Right ventricle myocardium inferior (tissue), 1 donor: ENCODE measurements at regions not wholly inside any gene's neighbourhood (a gene's known extent, or its start where the extent isn't known, plus 50 kb on each side); places are given as distances from the start of the nearest gene placed in this dataset.

ENCODE experiments used
- ATAC-seq: fragments of 200-7000 bp; cut with Tn5 transposase; one replicate; pipeline ENCODE4 v1.9.1; 2020; ENCODE audit warnings: mild to moderate bottlenecking, moderate library complexity
- DNase-seq: peaks from one replicate; pipeline ENCODE4 v3.0.0; 2021; ENCODE audit errors: missing footprints
- intact Hi-C: fragments of 100-400 bp; cut with DNase I; formaldehyde crosslinking; loops from one replicate; pipeline ENCODE4 v1.11.0; 2022
- donor health status: DM: no; HTN: yes; CAD: no; lungs with severe emphysema.

DNA sequence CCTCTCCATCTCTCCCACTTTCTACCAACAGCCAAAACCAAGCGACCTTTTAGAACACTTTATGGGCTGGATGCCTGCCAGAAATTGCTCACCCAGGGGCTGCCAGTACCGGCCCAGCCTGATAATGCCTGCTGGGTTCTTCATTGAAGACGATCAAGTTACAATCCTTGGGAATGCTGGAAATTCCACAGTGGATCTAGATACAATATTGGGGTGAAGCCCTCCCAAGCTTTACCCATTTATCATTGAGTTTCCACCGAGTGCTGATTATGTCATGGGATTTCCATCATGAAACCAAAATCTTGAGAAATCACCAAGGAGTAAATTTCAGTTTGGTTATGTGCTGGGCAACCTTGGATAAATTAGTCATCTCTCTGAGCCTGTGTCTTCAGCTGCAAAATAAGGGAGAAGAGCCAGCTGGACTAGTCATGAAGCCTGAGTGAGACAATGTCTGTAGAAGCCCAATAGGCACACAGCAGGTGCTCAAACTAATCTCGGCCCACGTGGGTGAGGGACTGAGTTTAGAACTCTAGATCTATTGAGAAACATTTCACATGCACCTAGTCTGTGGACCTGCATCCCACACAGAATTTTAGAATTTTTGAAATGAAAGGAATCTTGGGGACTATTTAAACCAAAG, 75.5 kb upstream of the CLMN start:
- DNase-seq (no peak), ATAC-seq (no peak)
- intact Hi-C loops, result no loop called here

GRCh38 chr14:95394297-95395097, 74.8 kb upstream of the CLMN start:
- no peak for ATAC-seq
- DNase-seq, result no peak
- intact Hi-C loops, result no loop called here

DNA sequence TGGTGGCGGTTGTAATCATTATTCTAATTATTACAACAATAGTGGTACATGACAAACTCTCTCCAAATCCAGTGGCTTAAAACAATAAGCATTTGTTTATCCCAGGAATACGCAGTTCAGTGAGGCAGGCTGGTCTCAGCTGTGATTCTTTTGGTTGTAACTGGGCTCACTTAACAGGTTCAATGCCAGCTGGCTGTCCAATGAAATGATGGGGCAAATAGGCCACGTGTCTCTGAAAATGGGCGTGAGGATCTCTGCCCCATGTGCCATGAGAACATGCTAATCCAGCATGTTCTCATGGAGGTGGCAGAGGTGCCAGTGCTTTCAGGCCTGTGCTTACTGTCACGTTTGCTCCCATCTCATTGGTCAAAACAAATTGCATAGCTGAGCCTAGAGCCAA, 73.1 kb upstream of the CLMN start:
- ATAC-seq, result no peak
- intact Hi-C loops, result no loop called here
- no peak for DNase-seq

- intact Hi-C loops, result no loop called here
- ATAC-seq (no peak), DNase-seq (no peak)
These were observed 71.6 kb upstream of the CLMN start for GRCh38 chr14:95391331-95391730.

DNA sequence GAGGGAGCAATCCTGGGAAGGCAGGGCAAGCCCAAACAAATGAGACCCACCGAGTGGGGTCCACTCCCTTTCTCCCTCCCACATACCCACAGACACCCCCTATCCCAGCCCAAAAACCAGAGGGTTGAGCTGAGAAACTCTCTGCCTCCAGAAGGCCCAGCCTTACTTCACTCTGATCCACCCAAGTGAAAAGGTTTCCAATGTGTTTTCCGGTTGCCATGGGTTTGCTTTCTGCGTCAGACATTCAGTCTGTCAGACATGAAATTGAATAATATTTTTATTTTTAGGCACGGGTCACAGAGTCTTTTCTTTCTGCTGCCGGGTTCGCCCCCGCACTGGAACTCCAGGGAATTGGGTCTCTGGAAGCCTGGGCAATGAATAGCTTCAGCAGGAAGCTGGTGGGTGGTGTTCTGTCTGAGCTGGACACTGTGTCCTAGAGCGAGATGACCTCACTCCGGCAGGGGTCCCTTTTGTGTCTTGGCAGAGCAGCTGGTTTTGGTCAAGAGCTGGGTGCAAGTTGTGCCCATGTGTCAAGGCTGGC, 69.8 kb upstream of the CLMN start:
- intact Hi-C loops, result no loop called here
- peak; percentile 83 for DNase-seq
- peak; percentile 94 for ATAC-seq

- no peak for ATAC-seq
- intact Hi-C loops, result no loop called here
- no peak for DNase-seq
These were observed 69.0 kb upstream of the CLMN start for GRCh38 chr14:95388699-95389098.

- intact Hi-C loops, result no loop called here
- no peak for ATAC-seq
These were observed 68.2 kb upstream of the CLMN start for GRCh38 chr14:95387826-95388445.

DNA sequence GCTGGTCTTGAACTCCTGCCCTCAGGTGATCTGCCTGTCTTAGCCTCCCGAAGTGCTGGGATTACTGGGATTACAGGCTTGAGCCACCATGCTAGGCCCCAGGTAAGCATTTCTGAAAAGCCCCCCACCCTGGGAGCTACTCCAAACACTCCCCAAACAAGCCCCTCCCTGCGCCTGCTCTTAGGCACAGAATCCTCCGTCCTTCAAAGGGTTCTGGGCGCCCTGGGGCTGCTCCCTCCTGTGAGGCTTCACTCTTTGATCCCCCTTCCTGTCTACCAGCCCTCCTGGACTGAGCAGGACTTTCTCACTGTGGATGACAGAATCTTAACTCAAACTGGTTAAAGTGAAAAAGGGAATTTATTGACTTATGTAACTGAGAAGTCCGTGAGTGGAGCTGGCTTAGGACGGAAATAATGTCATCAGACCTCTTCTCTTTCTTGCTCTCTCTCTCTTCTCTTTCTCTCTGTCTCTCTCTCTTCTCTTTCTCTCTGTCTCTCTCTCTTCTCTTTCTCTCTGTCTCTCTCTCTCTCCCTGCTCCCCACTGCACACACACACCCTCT, 66.9 kb upstream of the CLMN start:
- ATAC-seq, result no peak
- intact Hi-C loops, result no loop called here
- no peak for DNase-seq

More at GRCh38 chr14:95387826-95388445, 68.2 kb upstream of the CLMN start:
- no peak for DNase-seq

DNA sequence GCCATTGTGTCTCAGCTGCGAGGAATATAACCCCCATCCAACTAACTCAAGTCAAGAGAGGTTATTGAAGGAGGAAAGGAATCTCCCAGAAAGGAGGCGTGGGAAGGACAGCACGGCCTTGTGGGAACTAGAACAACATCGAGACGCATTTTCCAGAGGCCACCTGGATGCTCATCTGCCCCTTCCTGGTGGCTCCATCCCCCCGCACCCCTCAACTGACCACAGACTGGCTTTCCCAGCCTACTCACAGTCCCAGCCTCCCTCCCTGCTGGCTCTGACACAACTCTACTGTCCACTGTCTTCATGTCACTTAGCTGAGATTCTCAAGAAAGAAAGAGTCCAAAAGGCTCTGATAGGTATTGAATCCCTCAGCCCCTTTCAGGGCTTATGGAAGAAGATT, 66.0 kb upstream of the CLMN start:
- DNase-seq, result no peak
- intact Hi-C loops, result no loop called here
- no peak for ATAC-seq

DNA sequence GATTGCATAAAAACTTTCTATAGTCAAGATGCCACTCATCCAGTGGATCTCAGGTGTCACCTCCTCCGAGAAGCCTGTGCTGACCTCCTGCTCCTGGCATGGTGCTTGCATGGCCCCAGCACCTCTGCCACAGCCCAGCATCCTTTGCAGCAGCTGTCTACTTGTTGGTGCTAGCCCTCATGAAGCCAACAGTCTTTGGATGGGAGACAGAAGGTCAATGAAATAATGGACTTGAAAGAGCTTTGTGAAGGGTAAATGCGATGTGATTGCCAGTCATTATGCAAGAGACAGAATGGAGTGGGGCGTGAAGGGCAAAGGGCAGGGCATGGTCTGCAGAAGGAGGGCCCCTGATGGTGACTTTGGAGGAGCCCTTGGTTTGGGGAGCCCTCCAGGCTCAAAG, 63.0 kb upstream of the CLMN start:
- DNase-seq, result no peak
- intact Hi-C loops, result no loop called here
- ATAC-seq, result no peak

DNA sequence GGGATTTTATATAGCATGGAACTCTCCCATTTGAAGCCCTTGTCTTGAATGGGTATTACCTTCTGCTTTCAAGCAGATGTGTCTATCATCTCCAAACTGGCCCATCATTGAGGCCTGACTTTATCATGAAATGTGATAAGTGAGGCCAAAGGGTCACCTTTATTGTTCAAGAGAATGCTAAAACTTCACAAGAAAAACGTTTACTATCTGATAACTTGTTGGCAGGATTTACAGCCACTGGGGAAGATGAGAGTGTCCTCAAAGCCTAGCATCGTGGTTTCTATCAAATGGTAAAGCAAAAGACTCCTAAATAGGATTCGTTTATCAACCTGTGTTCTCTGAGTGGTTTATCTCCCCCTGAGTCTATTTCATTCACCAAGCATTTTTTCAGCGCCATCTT, 62.0 kb upstream of the CLMN start:
- no peak for ATAC-seq
- intact Hi-C loops, result no loop called here
- no peak for DNase-seq

DNA sequence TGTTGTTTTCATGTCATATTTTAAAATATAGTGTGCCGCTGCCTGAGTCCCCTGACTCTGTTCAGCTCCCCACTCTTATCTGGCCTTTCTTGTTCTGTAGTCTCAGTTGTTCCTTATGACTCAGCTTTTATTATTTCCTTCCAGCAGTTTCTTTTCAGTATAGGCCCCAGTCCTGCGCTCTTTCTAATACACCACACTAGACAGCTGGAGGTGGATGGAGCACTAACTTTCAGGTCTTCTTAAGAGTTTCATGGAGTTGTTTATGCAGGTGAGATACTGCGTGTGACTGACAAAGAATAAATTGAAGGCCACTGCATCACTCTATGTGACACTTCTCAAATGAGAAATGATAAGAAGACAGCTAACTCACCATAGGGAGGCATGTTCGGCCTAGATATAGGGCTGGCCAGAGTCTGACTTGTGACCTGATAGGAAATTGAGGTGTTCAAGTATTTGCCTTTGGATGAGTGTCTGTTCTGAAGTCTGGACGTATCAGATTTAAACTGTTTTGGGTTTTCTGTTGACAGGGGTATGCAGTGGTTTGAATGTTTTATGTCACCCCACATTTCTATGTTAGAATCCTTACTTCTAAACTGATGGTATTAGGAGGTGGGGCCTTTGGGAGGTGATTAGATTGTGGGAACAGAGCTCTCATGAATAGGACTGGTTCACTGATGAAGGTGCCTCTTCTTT, 60.8 kb upstream of the CLMN start:
- intact Hi-C loops, result no loop called here
- ATAC-seq, result no peak
- DNase-seq, result no peak

DNA sequence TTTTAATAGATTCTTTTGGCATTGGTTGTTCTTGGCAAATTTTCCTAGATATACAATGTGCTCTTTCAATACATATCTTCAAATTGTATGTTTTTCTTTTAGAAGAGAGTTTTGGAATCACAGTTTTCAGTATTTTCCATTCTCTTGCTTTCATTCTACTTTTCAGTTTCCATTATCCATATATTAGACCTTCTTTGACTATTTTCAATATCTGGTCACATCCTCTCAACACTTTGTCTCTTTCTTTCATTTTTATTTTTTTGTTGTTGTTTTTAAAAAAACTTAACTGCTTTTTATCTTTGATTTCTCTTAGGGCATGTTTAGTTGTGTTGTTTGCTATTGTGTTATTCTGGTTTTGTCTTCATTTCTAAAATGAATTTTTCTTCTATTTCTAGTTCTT, 59.9 kb upstream of the CLMN start:
- DNase-seq (no peak), ATAC-seq (no peak)
- intact Hi-C loops, result no loop called here

DNA sequence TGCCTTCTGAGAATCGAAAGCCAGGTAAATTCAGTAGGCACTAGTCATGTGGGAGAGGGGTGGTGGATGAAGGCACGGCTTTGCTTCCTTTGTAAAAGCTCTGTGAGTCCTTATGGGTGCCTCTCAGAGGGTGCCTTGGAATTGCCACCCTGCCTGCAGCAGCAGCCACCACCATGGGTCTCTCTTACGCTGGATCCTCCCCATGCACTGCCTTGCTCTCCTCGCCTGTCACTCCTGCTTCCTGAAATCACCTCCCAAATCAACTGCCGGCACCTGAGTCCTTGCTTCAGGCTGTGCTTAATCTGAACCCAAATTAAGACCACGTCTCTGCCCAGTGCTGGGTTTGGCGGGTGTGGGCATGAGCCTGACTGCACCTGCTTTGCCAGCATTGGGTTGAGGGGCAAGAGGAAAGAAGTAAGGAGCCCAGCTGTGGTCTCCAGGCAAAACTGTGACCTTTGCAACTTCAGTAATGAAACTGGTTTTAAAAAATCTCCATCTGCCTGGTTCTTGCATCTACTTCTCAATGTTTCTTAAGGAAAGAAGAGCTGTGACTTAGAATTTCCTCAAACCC, 55.9 kb upstream of the CLMN start:
- intact Hi-C loops, result no loop called here
- ATAC-seq, result no peak
- DNase-seq, result no peak

DNA sequence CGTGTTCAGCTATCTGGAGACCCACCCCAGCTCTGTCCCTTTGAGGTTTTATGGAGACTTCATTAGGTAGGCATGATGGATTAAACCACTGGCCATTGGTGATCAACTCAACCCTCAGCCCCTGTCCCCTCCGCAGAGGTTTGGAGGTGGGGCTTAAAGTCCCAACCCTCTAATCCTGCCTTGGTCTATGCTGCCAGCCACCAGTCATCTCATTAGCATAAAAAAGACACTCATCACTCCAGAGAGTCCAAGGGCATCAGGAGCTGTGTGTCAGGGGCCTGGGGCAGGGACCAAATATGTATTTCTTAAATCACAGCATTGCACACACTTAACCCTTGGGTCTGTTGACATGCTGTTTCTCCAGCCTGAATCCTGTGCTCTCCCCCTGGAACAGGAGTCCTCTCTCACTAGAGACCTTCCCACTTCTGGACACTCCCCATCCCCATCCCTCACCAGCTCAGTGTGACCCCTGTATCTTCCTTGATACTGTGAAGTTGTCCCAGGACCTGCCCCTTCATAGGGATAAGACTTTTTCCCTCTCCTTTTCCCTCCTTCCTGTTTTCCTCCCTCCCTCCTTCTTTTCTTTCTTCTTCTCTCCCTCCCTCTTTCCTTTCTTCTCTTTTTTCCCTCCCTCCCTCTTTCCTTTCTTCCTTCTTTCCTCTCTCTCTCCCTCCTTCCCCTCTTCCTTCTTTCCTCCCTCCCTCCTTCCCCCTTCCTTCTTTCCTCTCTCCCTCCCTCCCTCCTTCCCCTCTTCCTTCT, 54.7 kb upstream of the CLMN start:
- intact Hi-C loops, result no loop called here
- no peak for DNase-seq
- ATAC-seq, result no peak

DNA sequence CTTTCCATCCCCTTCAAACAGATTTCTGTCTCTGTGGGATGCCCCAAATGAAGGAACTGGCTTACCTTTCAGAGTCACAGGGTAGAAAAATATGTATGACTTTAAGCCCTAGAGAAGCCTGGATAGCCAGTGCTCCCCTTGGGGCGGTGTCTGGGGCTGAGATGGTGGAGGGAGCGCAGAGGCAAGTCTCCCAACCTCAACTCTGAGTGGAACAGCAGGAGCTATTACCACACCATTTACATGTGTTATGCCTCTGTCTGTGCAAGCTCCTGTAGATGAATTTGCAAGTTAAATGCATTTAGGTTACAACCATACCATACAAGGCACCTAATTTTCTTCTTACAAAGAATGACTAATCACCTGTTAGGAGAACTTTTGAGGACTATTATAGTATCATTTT, 50.4 kb upstream of the CLMN start:
- intact Hi-C loops, result no loop called here
- ATAC-seq (no peak), DNase-seq (no peak)
